ENCODE measurements at regions not wholly inside any gene's neighbourhood (a gene's known extent, or its start where the extent isn't known, plus 50 kb on each side); places are given as distances from the start of the nearest gene placed in this dataset.

DNA sequence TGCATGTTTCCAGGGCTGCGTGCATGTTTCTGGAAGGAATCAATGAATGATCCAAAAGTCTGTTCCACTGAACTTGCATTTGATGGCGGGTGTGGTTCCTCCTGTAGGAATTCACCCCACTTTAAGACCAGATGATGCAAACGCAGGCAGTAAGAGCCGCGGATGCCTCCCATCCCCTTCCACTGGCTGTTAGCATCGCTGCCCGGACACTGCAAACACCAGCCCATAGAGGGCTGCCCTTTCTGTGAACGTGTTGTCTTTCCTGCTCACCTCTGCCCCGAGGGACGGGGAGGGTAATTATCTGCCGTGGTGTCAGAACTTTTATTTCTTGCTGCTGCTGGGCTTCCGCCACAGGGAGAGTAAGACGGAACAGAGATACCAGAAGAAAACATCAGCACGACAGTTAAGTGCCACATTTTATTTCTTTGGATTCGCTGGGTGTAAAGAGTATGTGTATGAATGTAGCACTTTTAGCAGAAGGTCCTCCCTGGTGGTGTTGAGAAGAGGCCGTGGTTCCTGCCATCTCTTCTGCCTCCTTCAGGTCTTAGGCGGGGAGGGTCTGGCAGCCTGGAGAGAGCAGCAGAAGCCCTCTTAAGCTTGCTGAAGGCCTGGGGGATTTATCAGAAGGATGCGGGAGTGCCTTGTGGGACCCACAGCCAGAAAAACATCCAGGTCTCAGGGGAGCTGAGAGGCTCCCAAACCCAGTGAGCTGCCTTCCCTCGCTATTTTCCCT, 53.2 kb upstream of the NECTIN1 start (continued):
- no peak for TF ChIP-seq ZBTB11 (CRISPR knock-in tag; IDR thresholded peaks at IDR 0.05)

DNA sequence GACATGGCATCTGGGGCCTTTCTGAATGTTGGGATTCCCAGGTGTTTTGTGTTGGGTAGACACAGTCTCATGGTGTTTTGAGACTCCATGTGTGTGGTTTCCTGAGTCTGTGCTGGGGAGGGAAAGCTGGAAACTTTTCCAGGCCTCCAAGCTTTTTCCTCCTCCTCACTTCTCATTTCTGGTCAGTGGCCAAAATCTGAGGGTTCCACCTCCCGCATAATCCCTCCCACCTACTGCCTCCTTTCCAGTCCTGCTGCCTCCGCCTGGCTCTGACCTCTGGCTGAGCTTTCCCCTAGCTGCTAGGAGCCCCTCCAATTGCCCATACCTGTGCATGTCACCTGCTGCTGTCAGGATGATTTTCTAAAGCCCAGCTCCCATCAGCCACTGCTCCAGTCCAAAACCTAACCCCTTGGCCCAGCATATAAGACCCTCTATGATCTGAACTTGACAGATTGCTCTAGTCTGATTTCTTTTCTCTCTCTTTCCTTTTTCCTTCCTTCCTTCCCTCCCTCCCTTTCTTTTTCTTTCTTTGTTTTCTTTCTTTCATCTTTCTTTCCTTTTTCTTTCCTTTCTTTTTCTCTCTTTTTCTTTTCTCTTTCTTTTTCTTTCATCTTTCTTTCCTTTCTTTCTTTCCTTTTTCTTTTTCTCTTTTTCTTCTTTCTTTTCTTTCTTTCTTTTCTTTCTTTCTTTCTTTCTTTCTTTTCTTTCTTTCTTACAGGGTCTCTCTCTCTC, 51.4 kb upstream of the NECTIN1 start:
- intact Hi-C loops (cut with micrococcal nuclease; ENCODE audit: unreplicated experiment) (no loop called here), in situ Hi-C loops (cut with MboI) (no loop called here)
- H3K27ac ChIP-seq (ENCODE audit: control insufficient read depth, insufficient read depth), result no peak overlapping the region
- no peak overlapping the region for H3K9ac ChIP-seq (ENCODE audit: control insufficient read depth, insufficient read depth, low read length)
- H3K9me3 ChIP-seq (replicated peaks; ENCODE audit: control insufficient read depth, insufficient read depth, low read length), result peaks cover 4% of the 10 kb centered on the region
- H3K4me2 ChIP-seq (ENCODE audit: control insufficient read depth, insufficient read depth), result no peak overlapping the region
- BruUV-seq (replicated peaks), result no TSS peak
- peaks cover 0 to 2% of the 10 kb centered on the region in 2 experiments; a peak in 2 of 4 replicates for H3K36me3 ChIP-seq (ENCODE audit: control insufficient read depth in 2 of 2, insufficient read depth in 2 of 2, low read length in 1 of 2)
- no peak overlapping the region for H3K4me3 ChIP-seq
- H3K4me1 ChIP-seq (ENCODE audit: control insufficient read depth, insufficient read depth, low read length), result no peaks in the 10 kb centered on the region; the same call in 1 of the 2 replicates
- POLR2A ChIA-PET, result interaction anchor here (0.9 kb wide), 1 partner anchor 9 kb away, joined by 3 read pairs; no protein-coding TSS in a partner anchor
- H3K79me2 ChIP-seq (ENCODE audit: control insufficient read depth, insufficient read depth, low read length), result no peaks in the 10 kb centered on the region
- RAD21 ChIA-PET (ENCODE audit: unreplicated experiment), result interaction anchor here (1.0 kb wide), 1 partner anchor 107 kb away, joined by 3 read pairs; no protein-coding TSS in a partner anchor
- SMC1A ChIA-PET (ENCODE audit: uncharacterized antibody, unreplicated experiment), result interaction anchor here (1.0 to 1.5 kb wide), 5 partner anchors 10 to 32 kb away, joined by 3 read pairs; no protein-coding TSS in a partner anchor
- H4K20me1 ChIP-seq (ENCODE audit: control insufficient read depth, insufficient read depth), result no peaks in the 10 kb centered on the region
- H2AFZ ChIP-seq (ENCODE audit: control insufficient read depth, low read depth, low read length), result no peak overlapping the region
- ATAC-seq, result no peak
- no peak for DNase-seq (ENCODE audit: low read depth, low spot score)
- CTCF ChIA-PET, result interaction anchor here (0.7 to 1.2 kb wide), 2 partner anchors 24 to 432 kb away, joined by 3 read pairs; no protein-coding TSS in a partner anchor
- no peak for FAIRE-seq
- 59% methylated on average over 2 of the region's 2 CpGs for WGBS (ENCODE audit: insufficient coverage, insufficient replicate concordance, low lambda C conversion rate, missing lambda C conversion rate)
- no peaks in the 10 kb centered on the region for H3K27me3 ChIP-seq (replicated peaks in 1 of 2; ENCODE audit: control insufficient read depth in 2 of 2, insufficient read depth in 2 of 2, low read length in 1 of 2)
- TF ChIP-seq, protein P1, sequence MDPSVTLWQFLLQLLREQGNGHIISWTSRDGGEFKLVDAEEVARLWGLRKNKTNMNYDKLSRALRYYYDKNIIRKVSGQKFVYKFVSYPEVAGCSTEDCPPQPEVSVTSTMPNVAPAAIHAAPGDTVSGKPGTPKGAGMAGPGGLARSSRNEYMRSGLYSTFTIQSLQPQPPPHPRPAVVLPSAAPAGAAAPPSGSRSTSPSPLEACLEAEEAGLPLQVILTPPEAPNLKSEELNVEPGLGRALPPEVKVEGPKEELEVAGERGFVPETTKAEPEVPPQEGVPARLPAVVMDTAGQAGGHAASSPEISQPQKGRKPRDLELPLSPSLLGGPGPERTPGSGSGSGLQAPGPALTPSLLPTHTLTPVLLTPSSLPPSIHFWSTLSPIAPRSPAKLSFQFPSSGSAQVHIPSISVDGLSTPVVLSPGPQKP (IDR thresholded peaks at IDR 0.05; ENCODE audit: low read depth, low read length), result no peak
- TF ChIP-seq SPI1 (IDR thresholded peaks at IDR 0.05; ENCODE audit: borderline replicate concordance, insufficient read depth, low read depth, low read length), result no peak
- TF ChIP-seq REST (IDR thresholded peaks at IDR 0.05; ENCODE audit: low read depth, low read length), result no peak
- TF ChIP-seq YBX1 (IDR thresholded peaks at IDR 0.05), result no peak
- TF ChIP-seq RB1 (IDR thresholded peaks at IDR 0.05; ENCODE audit: borderline replicate concordance), result no peak
- no peak for TF ChIP-seq BRCA1 (IDR thresholded peaks at IDR 0.05; ENCODE audit: low read depth, low read length)
- TF ChIP-seq, protein P2, sequence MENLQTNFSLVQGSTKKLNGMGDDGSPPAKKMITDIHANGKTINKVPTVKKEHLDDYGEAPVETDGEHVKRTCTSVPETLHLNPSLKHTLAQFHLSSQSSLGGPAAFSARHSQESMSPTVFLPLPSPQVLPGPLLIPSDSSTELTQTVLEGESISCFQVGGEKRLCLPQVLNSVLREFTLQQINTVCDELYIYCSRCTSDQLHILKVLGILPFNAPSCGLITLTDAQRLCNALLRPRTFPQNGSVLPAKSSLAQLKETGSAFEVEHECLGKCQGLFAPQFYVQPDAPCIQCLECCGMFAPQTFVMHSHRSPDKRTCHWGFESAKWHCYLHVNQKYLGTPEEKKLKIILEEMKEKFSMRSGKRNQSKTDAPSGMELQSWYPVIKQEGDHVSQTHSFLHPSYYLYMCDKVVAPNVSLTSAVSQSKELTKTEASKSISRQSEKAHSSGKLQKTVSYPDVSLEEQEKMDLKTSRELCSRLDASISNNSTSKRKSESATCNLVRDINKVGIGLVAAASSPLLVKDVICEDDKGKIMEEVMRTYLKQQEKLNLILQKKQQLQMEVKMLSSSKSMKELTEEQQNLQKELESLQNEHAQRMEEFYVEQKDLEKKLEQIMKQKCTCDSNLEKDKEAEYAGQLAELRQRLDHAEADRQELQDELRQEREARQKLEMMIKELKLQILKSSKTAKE (IDR thresholded peaks at IDR 0.05; ENCODE audit: low read depth, poor library complexity, severe bottlenecking), result no peak
- no peak for TF ChIP-seq IRF4 (IDR thresholded peaks at IDR 0.05; ENCODE audit: low read depth, low read length)
